GM12891 (cell line): ENCODE measurements at regions not wholly inside any gene's neighbourhood (a gene's known extent, or its start where the extent isn't known, plus 50 kb on each side); places are given as distances from the start of the nearest gene placed in this dataset.

Experiments used
- POLR2A ChIP-seq: IDR thresholded peaks from 2 replicates; pipeline ENCODE4 v1.6.1; 2011; ENCODE audit warnings: low read depth, low read length, control low read depth
- POLR2AphosphoS5 ChIP-seq: IDR thresholded peaks from 2 replicates; pipeline ENCODE4 v1.6.1; 2011; ENCODE audit warnings: low read depth, low read length, control low read depth
- POU2F2 ChIP-seq: IDR thresholded peaks from 2 replicates; pipeline ENCODE4 v1.6.1; 2011; ENCODE audit warnings: low read depth, mild to moderate bottlenecking, control low read depth, low read length, moderate library complexity

DNA sequence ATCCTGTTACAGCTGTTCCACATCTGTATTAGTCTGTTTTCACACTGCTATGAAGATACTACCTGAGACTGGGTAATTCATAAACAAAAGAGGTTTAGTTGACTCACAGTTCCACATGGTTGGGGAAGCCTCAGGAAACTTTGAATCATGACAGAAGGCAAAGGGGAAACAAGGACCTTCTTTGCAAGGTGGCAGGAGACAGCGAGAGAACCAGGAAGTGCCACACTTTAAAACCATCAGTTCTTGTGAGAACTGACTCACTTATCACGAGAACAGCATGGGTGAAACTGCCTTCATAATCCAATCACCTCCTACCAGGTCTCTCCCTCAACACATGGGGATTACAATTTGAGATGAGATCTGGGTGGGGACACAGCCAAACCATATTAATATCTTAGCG lies 110.3 kb upstream of the TRABD2B start:
- TF ChIP-seq POU2F2 (no peak), POLR2A (no peak), POLR2AphosphoS5 (no peak)
